Dermis blood vessel endothelial cell (primary cell): ENCODE measurements at regions not wholly inside any gene's neighbourhood (a gene's known extent, or its start where the extent isn't known, plus 50 kb on each side); places are given as distances from the start of the nearest gene placed in this dataset.

ENCODE experiments used
- DNase-seq: peaks from one replicate; pipeline ENCODE4 v3.0.0; 2010

DNA sequence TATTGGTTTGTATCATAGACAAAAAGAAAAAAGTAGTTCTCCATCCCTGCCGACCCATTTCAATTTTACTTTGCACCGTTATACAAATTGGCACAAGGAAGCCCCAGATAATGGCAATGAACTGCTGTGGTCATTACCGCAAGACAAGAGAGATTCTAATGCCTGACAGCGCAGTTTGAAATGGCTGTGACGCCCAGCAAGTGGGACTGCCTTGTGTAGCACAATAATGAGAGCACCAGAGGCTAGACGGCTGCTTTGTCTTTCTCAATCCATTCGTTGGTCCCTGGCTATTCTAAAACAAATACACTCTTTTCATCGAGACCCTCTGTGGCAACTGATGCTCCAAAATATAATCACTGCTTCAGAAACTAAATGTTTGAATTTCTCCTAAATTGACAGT lies 192.4 kb upstream of the NEIL3 start:
- no peak for DNase-seq

DNA sequence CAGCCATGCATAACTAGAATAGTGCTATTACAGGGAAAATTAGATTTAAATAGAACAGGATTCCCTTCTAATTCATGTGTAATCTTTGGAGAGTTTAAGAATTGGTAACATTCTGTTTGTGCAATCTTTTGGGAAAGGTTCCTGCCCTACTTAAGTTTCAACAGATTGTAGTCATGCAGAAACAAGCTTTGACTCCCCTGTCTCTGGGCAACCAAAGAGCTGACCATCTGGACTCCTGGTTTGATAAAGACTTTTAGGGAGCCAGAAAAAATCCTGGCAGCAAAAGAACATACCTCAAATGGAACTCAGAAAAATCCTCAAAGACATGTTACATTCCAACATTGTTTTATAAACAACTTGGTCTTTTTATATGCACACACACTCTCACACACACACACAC lies 191.1 kb upstream of the NEIL3 start:
- DNase-seq: no peak

DNA sequence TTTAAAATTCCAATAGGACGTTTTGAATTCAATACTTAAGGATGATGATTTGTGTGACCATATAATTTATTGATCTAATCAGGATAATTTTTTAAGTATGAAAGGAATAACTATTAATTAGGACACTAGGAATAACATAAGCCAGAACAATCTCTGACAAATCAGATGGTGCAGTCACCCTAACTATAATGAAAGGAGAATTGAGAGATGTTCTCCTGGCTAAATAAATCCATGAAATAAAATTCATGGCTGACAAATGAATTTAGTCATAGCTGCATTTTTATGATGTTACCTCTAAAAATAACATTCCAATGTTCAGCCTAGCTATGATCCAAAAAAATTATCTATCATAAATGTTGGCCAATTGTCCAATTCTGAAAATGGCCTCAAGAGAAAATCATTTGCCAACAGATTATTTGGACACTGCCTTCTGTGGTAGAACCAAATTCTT lies 190.6 kb upstream of the NEIL3 start:
- no peak for DNase-seq

DNA sequence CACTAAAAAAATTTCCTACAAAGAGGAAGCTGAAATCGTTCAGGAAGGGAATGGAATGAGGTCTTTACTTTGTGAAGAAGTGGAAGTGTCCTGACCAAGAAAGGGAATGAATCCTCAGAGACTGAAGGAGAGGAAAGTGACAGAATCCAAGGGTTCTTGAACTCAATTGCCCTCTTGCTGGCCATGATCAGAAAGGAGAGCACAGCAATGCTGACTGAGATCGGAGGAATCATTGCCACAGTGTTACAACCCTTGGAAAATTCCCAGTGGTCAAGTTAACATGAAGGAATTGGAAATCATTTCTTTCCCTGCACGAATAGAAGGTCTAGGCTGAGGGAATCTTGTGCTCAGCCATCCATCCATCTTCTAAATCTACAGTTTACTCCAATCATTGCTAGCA lies 190.0 kb upstream of the NEIL3 start:
- DNase-seq: no peak

DNA sequence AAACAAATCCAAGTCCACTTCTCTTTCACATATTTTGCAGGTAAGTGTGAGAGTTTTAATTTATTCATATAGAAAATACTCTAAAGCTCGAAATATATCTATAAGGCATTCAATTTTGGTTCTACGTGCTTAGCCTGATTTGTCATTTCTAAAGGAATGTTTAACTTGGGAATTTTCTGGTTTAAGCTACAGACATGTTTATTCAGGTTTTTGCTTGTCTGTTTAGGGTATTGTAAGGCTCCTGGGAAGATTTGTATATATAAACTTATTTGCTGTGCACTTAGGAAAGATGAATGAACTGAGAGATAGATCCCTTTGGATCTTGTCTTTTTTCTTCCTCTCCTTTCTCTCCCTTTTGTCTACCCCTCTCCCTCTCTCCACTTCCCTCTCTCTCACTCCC lies 185.9 kb upstream of the NEIL3 start:
- no peak for DNase-seq

DNA sequence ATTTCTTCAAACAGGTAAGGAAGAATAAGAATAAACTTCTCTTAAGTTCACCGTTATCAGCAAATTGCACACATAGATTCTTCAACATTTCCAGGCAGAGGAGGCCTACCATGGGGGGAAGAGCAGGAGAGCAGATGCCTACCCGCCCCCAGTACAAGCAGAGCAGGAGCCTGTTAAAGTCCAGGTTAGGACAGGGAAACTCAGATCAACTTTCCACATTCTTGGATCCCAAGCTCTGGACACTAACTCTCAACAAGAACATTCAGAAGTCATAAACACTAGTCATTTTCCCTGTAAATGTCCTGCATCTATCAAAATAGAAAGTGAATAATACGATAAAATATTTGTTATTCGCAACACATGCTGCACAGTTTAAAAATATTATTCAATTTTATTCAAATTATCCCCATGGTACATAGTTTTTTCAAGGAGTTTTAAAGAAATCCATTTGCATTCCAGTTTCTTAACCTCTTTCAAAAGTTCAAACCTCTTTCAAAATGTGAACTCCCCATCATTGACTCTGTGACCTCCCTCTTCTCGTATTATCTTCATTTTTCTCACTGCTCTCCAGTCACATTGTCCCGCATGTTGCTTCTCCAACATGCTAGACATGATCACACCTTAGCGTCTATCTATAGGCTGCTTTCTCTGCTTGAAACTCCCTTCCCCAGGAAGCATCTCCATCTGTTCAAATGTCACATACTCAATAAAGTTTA lies 185.2 kb upstream of the NEIL3 start:
- DNase-seq: no peak

DNA sequence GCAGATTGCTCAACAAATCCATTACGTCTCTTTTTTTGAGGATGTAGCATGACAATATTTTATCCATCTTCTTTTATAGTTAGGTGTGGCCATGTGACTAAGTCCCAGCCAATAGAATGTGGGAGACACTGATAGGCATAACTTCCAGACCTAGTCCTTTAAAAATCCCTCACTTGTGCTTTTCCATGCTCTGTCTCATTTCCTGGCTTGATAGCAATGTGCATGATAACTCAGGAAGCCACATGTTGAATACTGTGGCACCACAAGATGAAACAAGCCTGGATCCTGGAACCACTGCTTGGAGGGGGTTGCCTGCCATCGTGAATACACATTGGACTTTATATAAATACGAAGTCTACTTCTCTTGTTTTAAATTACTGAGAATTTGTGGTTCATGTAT lies 184.0 kb upstream of the NEIL3 start:
- DNase-seq: peak; percentile 6

DNA sequence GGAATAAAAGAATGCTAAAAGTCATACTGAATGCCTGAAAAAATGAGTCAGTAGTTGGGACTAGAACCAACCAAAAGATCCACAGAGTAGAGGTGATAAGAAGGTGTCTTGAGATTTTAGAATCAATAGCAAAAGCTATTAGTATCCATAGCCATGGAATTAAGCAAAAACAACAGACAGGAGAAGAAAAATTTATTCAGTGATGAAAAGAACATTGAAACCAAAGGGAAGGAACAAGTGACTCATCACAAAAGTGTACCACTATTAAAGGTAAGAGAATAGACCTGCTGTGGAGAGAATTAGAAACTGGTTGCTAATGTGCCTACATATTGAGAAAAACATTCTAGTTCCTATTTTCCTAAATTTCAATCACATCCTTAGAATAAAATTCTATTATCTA lies 182.0 kb upstream of the NEIL3 start:
- DNase-seq: peak; percentile 21

DNA sequence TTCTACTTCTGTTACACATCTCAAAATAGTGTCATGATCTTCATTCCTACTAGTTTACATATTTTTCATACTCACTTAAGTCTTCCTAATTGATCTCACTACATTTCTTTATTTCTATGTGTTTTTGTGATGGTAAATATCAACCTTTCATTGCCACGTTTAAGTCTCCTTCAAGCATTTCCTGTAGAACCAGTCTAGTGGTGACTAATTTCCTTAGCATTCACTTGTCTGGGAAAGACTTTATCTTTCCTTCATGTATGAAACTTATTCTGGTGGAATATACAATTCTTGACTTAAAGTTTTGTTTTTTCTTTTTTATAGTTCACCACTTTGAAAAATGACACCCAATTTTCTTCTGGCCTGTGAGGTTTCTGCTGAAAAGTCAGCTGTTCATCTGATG lies 181.4 kb upstream of the NEIL3 start:
- DNase-seq: peak; percentile 60

DNA sequence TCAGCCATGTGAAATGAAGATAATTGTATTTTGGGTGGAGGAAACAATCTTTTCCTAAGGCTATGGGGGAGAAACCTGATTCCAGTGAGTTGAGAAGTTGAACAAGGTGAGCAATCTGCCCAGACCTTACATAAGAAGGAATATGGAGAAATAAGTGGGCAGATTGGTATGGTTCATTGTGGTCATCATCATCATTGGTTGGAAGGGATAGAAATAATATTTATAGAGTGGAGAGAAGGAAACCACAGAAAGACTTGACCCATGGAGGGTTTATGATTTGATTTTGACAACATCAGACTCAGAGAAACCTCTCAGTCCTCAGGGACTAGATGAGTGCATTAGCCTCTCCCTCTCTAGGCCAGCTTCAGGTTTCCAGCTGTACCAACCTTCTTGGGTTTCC lies 177.9 kb upstream of the NEIL3 start:
- DNase-seq: no peak

DNA sequence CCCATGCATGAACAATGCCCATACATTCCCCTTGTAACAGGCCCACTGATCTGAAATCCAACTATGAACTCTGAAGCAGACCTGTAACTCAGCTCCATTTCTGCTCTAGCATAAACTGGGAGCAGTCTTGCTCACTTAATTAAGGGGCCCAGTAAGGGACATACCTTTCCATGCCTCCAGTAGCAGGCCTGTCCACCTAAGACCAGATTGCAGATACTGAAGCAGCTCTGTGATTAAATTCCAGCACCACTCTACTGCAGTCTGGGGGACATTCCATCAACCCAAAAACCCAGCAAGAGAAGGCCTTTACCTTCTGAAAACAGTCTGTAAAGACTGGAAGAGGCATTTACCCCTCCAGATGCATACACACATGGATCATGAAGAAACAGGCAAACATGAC lies 162.0 kb upstream of the NEIL3 start:
- DNase-seq: no peak

DNA sequence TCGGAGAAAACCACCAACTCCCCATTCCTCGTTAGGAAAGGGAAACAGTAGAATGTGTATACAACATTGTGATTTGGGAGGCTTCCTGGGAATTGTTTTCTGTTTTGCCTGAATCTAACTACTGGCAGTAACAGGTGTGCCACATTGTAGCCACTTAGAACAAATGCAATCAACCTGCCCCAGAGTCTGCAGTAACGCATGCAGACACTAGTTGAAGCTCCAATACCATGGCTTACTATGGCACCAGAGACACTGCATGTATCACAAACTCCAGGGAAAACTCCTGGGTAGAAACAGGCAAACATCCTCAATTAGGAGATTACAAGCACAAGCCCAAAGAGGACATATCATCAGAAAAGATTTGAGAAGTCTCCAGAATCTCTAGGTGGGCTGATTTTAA lies 154.2 kb upstream of the NEIL3 start:
- no peak for DNase-seq

DNA sequence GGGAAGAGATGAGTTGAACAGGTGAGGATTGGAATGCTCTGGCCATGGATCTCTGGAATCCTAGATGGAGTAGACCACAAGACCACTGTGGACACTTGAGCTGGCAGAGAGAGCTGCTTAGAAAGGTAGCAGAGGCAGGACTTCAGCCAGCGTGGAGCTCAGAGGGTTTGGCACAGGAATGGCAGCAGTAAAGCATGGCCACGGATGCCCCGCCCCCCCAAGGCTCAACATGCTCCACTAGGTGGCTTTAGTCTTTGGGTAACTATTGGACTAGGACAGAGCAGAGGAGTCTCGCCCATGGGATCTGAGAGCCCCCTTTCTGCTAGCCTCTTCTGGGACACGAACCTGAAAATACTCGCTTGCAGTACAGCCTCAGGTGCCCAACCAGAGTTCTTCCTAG lies 150.1 kb upstream of the NEIL3 start:
- no peak for DNase-seq

DNA sequence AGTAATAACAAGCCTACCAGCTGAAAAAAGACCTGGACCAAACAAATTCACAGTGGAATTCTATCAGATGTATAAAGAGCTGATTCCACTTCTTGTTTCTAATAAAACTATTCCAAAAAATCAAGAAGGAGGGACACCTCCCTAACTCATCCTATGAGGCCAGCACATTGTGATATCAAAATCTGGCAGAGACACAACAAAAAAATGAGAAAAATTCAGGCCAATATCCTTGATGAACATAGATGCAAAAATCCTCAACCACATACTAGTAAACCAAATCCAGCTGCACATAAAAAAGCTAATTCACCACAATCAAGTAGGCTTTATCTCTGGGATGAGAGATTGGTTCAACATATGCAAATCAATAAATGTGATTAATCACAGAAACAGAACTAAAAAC lies 147.9 kb upstream of the NEIL3 start:
- no peak for DNase-seq

DNA sequence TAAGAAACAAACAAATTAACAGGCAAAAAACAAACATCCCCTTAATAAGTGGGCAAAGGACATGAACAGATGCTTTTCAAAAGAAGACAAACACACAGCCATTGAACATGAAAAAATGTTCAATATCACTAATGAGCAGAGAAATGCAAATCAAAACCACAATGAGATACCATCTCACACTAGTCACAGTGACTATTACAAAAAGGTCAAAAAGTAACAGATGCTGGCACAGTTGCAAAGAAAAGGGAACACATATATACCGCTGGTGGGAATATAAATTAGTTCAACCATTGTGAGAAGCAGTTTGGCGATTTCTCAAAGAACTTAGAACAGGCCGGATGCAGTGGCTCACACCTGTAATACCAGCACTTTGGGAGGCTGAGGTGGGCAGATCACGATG lies 146.1 kb upstream of the NEIL3 start:
- no peak for DNase-seq

DNA sequence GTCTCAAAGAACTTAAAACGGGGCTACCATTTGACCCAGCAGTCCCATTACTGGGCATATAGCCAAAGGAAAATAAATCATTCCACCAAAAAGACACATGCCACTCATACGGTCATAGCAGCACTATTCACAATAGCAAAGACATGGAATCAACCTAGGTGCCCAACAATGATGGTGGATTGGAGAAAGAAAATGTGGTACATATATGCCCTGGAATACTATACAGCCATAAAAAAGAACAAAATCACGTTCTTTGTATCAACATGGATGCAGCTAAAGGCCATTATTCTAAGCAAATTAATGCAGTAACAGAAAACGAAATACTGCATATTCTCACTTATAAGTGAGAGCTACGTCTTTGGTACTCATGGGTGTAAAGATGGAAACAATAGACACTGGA lies 138.1 kb upstream of the NEIL3 start:
- DNase-seq: no peak

DNA sequence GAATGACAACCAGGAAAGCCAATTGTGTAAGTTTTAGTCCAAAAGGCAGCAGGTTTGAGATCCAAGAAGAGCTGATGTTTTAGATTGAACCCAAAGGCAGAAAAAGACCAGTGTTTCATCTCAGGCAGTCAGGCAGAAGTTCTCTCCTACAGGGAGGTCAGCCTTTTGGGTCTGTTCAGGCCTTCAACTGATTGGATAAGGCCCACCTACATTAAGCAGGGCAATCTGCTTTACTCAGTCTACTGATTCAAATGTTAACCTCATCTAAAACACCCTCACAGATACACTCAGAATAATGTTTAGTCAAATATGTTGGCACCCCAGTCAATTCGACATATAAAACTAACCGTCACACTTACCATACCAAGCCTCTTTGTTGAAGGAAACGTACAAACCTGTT lies 134.2 kb upstream of the NEIL3 start:
- DNase-seq: no peak

DNA sequence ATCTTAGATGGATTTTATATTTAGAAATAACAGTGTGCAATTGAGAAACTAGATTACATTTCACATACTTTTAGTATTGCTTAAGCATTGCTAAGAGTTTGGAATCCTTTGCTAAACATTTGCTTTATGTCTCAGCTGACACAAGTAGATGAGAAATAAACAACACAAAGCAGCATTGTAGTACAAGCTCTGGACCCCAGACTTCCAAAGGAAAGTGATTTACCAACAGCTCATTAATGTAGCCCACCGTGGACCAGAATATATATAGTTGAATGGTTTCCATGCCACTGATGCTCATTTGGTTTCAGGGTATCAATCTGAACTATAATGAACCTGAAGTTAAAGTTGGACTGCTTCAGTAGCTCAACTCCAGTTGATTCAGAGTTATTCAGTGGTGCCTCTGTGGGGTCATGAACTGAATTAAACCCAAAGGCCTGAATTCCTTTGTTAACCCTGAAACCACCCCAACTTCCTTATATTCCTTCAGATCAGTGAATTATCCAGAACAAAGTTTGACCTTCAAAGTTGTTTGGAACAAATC lies 132.1 kb upstream of the NEIL3 start:
- DNase-seq: no peak

DNA sequence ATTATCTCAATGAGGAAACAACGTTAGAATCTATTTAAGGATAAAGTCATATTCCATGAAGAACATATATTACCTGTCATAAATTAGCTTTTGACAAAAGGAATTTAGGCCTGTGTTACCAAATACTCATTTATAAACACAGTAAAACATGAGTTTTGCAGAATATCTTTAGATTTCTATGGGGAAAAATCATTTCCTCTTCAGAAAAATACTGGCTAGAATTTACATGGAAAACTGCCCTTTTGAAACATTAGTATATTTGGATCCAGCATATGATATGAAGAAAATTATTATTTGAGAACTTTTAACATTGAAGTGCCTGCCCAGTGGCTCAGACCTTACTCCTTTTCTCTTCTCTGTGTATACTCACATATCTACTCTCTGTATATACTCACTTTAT lies 131.4 kb upstream of the NEIL3 start:
- DNase-seq: no peak

DNA sequence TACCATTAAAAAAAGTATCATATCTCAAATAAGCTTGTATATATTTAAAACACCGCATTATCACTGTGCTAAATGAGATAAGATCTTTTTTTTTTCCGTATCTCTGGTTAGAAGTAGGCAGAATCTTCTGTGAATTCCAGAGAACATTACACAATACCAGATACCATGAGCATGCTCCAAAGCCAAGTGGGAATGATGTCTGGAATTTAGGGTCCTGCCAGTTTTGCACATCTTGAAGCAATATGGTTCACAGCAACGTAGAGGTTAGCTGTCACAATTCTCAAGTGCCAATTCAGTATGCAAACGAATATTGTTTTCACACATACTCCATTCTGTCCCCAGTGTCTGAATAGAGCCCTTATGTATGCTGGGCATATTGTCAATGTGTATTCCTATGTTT lies 127.5 kb upstream of the NEIL3 start:
- DNase-seq: no peak

DNA sequence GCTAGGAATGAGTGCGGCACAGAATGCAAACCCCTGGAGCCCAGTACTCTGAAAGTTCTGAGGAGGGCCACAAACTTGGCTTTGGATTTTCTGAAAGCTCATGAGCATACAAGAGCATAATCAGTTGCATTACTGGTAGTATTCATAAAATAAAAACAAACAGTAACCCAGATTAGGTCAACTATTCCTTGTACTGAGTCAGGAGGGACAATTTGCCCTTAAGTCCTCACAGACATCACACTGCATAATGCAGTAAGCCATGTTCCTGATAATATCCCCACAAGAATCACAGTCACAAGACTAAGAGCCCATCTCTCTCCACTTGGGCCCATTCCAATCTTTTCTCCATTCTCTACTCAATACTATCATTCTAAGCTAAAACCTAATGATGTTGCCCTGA lies 126.9 kb upstream of the NEIL3 start:
- no peak for DNase-seq

DNA sequence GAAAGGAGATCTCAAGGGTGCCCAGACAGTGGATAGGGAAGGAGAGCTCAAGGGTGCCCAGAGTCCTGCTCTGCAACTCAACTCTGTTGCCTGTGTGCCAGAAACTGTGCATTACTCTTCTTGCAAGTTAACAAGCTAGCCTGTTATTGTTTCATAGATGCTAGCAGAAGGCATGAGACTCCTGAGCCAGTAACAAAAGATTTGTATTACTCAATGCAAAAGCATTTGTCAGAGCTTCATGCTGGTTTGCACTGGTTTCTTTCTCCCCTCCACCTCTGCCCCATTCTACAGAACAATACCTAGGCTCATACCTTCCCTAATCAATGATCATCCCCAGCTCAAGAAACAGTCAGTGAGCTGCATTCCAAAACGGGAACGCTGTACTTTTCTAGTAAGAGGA lies 124.5 kb upstream of the NEIL3 start:
- no peak for DNase-seq

DNA sequence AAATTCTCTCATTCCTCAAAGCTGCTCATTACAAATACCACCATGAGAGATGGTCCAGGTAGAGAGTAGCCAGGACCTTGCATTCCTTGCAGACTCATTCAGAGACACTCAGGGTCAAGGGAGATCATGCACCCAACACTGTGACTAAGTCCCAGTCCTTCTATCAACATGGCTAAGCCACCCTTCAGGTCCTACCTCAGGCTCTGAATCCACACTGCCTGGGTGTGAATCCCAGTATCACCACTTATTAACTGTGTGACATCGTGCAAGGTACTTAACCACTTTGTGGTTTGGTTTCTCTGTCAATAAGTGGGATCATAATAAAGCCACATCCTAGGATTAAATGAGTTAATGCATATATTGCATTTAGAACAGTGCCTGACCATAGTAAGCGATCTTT lies 124.1 kb upstream of the NEIL3 start:
- DNase-seq: no peak

DNA sequence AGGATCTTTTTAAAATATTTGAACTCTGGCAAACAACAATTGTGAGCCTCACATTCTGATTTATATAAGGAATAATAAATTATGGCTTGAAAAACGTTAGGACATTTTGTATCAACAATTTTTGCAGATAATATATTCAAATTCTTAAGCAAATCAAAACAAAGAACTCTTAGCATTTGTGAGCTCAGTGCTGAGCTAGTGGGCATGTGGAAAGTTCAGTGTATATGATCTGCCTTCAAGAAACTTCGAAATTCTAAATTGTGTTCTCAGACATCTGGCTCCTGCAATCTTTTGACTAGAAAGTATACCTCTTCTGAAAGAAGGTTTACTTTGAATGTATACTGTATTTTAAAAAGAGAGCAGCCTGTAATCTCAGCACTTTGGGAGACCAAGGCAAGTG lies 122.3 kb upstream of the NEIL3 start:
- DNase-seq: no peak

DNA sequence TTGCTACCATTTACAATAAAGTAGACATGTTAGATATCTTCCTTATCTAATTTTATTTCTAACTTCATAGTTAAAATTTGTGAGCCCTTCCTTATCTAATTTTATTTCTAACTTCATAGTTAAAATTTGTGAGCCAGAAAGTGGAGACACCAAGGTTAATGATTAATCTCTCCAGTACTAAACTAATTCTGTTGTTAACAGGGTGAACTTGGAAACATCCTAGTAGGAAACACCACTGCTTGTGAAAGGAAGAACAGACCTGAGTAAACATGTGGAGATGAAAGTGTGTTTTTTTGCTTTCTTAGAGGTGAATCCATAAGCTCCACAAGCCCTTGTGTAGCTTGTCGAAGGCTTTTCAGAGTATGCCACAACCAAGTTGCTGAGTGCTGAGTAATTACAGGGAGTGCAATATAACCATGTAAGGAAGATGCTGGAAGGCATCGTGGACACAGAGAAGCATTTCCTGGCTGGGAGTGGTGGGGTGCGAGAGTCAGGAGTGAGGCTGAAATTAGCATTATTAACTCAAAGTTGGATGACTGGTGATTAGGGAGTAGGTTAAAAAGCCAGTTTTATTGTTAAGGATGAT lies 118.6 kb upstream of the NEIL3 start:
- no peak for DNase-seq
